ENCODE measurements at regions not wholly inside any gene's neighbourhood (a gene's known extent, or its start where the extent isn't known, plus 50 kb on each side); places are given as distances from the start of the nearest gene placed in this dataset.

GRCh38 chr3:23751212-23751723, 54.5 kb upstream of the UBE2E1 start:
- H3K4me1 ChIP-seq = peaks cover 4% of the 10 kb centered on the region
- DNase-seq (no peak), ATAC-seq (peak in 1 of 4 donors; percentile 19)
- TF ChIP-seq CTCF (IDR thresholded peaks at IDR 0.05) = no peak
- no peaks in the 10 kb centered on the region for H3K27me3 ChIP-seq (ENCODE audit: insufficient read depth in 3 of 3, low read length in 2 of 3)
- no peak overlapping the region for H3K4me3 ChIP-seq
- H3K36me3 ChIP-seq (ENCODE audit: insufficient read depth in 1 of 2, low read depth in 1 of 2) = no peaks in the 10 kb centered on the region
- WGBS, 3 donors = 57 to 58% (median 58%) methylated on average over 7 of the region's 7 CpGs
- H3K9me3 ChIP-seq = no peaks in the 10 kb centered on the region
- H3K27ac ChIP-seq = no peak overlapping the region
- intact Hi-C loops (cut with DNase I) = no loop called here

GRCh38 chr3:23752126-23752525, 53.6 kb upstream of the UBE2E1 start:
- DNase-seq (no peak), ATAC-seq (no peak)
- H3K9me3 ChIP-seq = no peaks in the 10 kb centered on the region
- peaks cover 4% of the 10 kb centered on the region for H3K4me1 ChIP-seq
- no peaks in the 10 kb centered on the region for H3K36me3 ChIP-seq (ENCODE audit: insufficient read depth in 1 of 2, low read depth in 1 of 2)
- H3K27ac ChIP-seq = no peak overlapping the region
- no peaks in the 10 kb centered on the region for H3K27me3 ChIP-seq (ENCODE audit: insufficient read depth in 3 of 3, low read length in 2 of 3)
- no peak overlapping the region for H3K4me3 ChIP-seq
- no peak for TF ChIP-seq CTCF (IDR thresholded peaks at IDR 0.05)
- WGBS, 3 donors = 59 to 77% (median 67%) methylated on average over 3 of the region's 3 CpGs
- intact Hi-C loops (cut with DNase I) = no loop called here

GRCh38 chr3:23754215-23754614, 51.5 kb upstream of the UBE2E1 start:
- Histone ChIP-seq H3K9me3 (no peaks in the 10 kb centered on the region), H3K27me3 (ENCODE audit: insufficient read depth in 3 of 3, low read length in 2 of 3) (no peaks in the 10 kb centered on the region), H3K4me3 (no peak overlapping the region), H3K4me1 (no peaks in the 10 kb centered on the region), H3K36me3 (ENCODE audit: insufficient read depth in 1 of 2, low read depth in 1 of 2) (no peaks in the 10 kb centered on the region), H3K27ac (no peak overlapping the region)
- no peak for TF ChIP-seq CTCF (IDR thresholded peaks at IDR 0.05)
- DNase-seq = no peak
- ATAC-seq = no peak
- WGBS, 3 donors = 72 to 84% (median 79%) methylated on average over 4 of the region's 4 CpGs
- intact Hi-C loops (cut with DNase I) = no loop called here

All from psoas muscle (tissue), 7 donors.